ENCODE measurements at regions not wholly inside any gene's neighbourhood (a gene's known extent, or its start where the extent isn't known, plus 50 kb on each side); places are given as distances from the start of the nearest gene placed in this dataset.

GRCh38 chr6:23222724-23223123 is 653.4 kb downstream of the HDGFL1 start:
- DNase-seq (ENCODE audit: low read depth, low spot score), result no peak

GRCh38 chr6:23224540-23224939 is 655.2 kb downstream of the HDGFL1 start:
- DNase-seq (ENCODE audit: low read depth, low spot score), result no peak

- peak; percentile 58 for DNase-seq (ENCODE audit: low read depth, low spot score)
These were observed 659.2 kb downstream of the HDGFL1 start for GRCh38 chr6:23228439-23229024.

GRCh38 chr6:23243854-23244253 is 674.5 kb downstream of the HDGFL1 start:
- no peak for DNase-seq (ENCODE audit: low read depth, low spot score)

GRCh38 chr6:23244300-23244699 is 674.9 kb downstream of the HDGFL1 start:
- no peak for DNase-seq (ENCODE audit: low read depth, low spot score)

- no peak for DNase-seq (ENCODE audit: low read depth, low spot score)
These were observed 676.2 kb downstream of the HDGFL1 start for GRCh38 chr6:23245572-23245971.

GRCh38 chr6:23246896-23247295 is 677.5 kb downstream of the HDGFL1 start:
- DNase-seq (ENCODE audit: low read depth, low spot score), result no peak

- DNase-seq (ENCODE audit: low read depth, low spot score), result no peak
These were observed 681.2 kb downstream of the HDGFL1 start for GRCh38 chr6:23250556-23250955.

- DNase-seq (ENCODE audit: low read depth, low spot score), result no peak
These were observed 693.5 kb downstream of the HDGFL1 start for GRCh38 chr6:23262864-23263263.

GRCh38 chr6:23265270-23265669 is 695.9 kb downstream of the HDGFL1 start:
- no peak for DNase-seq (ENCODE audit: low read depth, low spot score)

GRCh38 chr6:23266536-23266935 is 697.2 kb downstream of the HDGFL1 start:
- DNase-seq (ENCODE audit: low read depth, low spot score), result no peak

GRCh38 chr6:23267651-23268050 is 698.3 kb downstream of the HDGFL1 start:
- DNase-seq (ENCODE audit: low read depth, low spot score), result no peak

- DNase-seq (ENCODE audit: low read depth, low spot score), result no peak
These were observed 699.0 kb downstream of the HDGFL1 start for GRCh38 chr6:23268348-23268747.

GRCh38 chr6:23269436-23269835 is 700.1 kb downstream of the HDGFL1 start:
- no peak for DNase-seq (ENCODE audit: low read depth, low spot score)

- DNase-seq (ENCODE audit: low read depth, low spot score), result no peak
These were observed 703.2 kb downstream of the HDGFL1 start for GRCh38 chr6:23272536-23272935.

GRCh38 chr6:23277521-23278179 is 708.3 kb downstream of the HDGFL1 start:
- DNase-seq (ENCODE audit: low read depth, low spot score), result no peak

GRCh38 chr6:23278180-23278532 is 708.8 kb downstream of the HDGFL1 start:
- DNase-seq (ENCODE audit: low read depth, low spot score), result no peak

- no peak for DNase-seq (ENCODE audit: low read depth, low spot score)
These were observed 711.1 kb downstream of the HDGFL1 start for GRCh38 chr6:23280437-23280836.

- DNase-seq (ENCODE audit: low read depth, low spot score), result no peak
These were observed 713.1 kb downstream of the HDGFL1 start for GRCh38 chr6:23282252-23283021.

- DNase-seq (ENCODE audit: low read depth, low spot score), result no peak
These were observed 724.3 kb downstream of the HDGFL1 start for GRCh38 chr6:23293653-23294052.

- DNase-seq (ENCODE audit: low read depth, low spot score), result no peak
These were observed 732.2 kb downstream of the HDGFL1 start for GRCh38 chr6:23301556-23301955.

- no peak for DNase-seq (ENCODE audit: low read depth, low spot score)
These were observed 733.1 kb downstream of the HDGFL1 start for GRCh38 chr6:23302514-23302913.

- DNase-seq (ENCODE audit: low read depth, low spot score), result no peak
These were observed 736.1 kb downstream of the HDGFL1 start for GRCh38 chr6:23305325-23305943.

Data from ELF-1 (cell line).